ENCODE measurements at regions not wholly inside any gene's neighbourhood (a gene's known extent, or its start where the extent isn't known, plus 50 kb on each side); places are given as distances from the start of the nearest gene placed in this dataset.

DNA sequence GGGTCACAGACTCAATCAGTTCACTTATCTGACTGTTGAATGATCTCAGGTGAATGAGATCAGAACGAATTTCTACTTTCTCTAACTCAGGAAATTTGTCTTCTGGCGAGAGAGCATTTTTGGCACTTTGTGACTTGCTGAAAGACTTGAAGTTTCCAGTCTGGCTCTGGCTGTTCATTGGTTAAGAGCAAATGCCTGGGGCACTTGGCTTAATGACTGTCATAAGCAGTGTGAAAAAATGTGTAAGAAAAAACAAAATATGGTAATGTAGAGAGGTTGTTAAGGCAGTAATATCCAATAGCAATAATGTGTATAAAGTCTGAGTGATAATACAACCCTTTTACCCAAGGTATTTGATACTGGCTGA is 71.3 kb upstream of the PGRMC2 start:
- TF ChIP-seq, protein P1, sequence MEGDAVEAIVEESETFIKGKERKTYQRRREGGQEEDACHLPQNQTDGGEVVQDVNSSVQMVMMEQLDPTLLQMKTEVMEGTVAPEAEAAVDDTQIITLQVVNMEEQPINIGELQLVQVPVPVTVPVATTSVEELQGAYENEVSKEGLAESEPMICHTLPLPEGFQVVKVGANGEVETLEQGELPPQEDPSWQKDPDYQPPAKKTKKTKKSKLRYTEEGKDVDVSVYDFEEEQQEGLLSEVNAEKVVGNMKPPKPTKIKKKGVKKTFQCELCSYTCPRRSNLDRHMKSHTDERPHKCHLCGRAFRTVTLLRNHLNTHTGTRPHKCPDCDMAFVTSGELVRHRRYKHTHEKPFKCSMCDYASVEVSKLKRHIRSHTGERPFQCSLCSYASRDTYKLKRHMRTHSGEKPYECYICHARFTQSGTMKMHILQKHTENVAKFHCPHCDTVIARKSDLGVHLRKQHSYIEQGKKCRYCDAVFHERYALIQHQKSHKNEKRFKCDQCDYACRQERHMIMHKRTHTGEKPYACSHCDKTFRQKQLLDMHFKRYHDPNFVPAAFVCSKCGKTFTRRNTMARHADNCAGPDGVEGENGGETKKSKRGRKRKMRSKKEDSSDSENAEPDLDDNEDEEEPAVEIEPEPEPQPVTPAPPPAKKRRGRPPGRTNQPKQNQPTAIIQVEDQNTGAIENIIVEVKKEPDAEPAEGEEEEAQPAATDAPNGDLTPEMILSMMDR (IDR thresholded peaks at IDR 0.05) = no peak
- no peak for TF ChIP-seq POLR2A (IDR thresholded peaks at IDR 0.05)

All from breast epithelium (tissue), 3 donors.